Neuronal stem cell (in vitro differentiated cells): ENCODE measurements at regions not wholly inside any gene's neighbourhood (a gene's known extent, or its start where the extent isn't known, plus 50 kb on each side); places are given as distances from the start of the nearest gene placed in this dataset.

ENCODE experiments used
- DNase-seq: peaks from one replicate; pipeline ENCODE4 v3.0.0-alpha.2; 2013; ENCODE audit warnings: low spot score
- H2AFZ ChIP-seq: one replicate; pipeline ENCODE4 v1.6.1; 2013; ENCODE audit warnings: mild to moderate bottlenecking, low read length, inconsistent platforms
- H2AK5ac ChIP-seq: 2 replicates; pipeline ENCODE4 v1.6.1; 2013; ENCODE audit warnings: low read depth, mild to moderate bottlenecking, inconsistent platforms, low read length, moderate library complexity, mixed read lengths
- H2BK120ac ChIP-seq: 2 replicates; pipeline ENCODE4 v1.6.1; 2013; ENCODE audit warnings: low read depth, mild to moderate bottlenecking, inconsistent platforms, low read length, moderate library complexity, mixed read lengths
- H2BK12ac ChIP-seq: one replicate; pipeline ENCODE4 v1.6.1; 2013; ENCODE audit warnings: low read length, inconsistent platforms
- H2BK15ac ChIP-seq: 2 replicates; pipeline ENCODE4 v1.6.1; 2013; ENCODE audit warnings: mild to moderate bottlenecking, low read length, inconsistent platforms, mixed read lengths
- H2BK5ac ChIP-seq: one replicate; pipeline ENCODE4 v1.6.1; 2013; ENCODE audit warnings: inconsistent platforms, mild to moderate bottlenecking, low read length, moderate library complexity
- H3K14ac ChIP-seq: one replicate; pipeline ENCODE4 v1.6.1; 2013; ENCODE audit warnings: low read length, inconsistent platforms
- H3K18ac ChIP-seq: 2 replicates; pipeline ENCODE4 v1.6.1; 2013; ENCODE audit warnings: low read length, inconsistent platforms
- H3K23ac ChIP-seq: 2 replicates; pipeline ENCODE4 v1.6.1; 2013; ENCODE audit warnings: low read depth, mild to moderate bottlenecking, mixed read lengths, low read length, inconsistent platforms; ENCODE audit not compliant: poor library complexity
- H3K27ac ChIP-seq: replicated peaks from 3 replicates; pipeline ENCODE4 v1.5.1; 2013; ENCODE audit warnings: low read length, inconsistent platforms
- H3K27me3 ChIP-seq, 3 experiments: 2 replicates each; pipeline ENCODE4 v1.6.1; 2013; ENCODE audit warnings: low read length in 3 of 3, mild to moderate bottlenecking in 2 of 3, inconsistent platforms in 1 of 3, low read depth in 1 of 3, mixed read lengths in 1 of 3, moderate library complexity in 1 of 3; ENCODE audit not compliant: control insufficient read depth in 3 of 3, insufficient read depth in 3 of 3
- H3K36me3 ChIP-seq, 2 donors: replicated peaks in 1 of 2; 2 replicates each; pipeline ENCODE4 v1.6.1; 2013; ENCODE audit warnings: low read length in 2 of 2; ENCODE audit not compliant: control insufficient read depth in 2 of 2, insufficient read depth in 2 of 2
- H3K4ac ChIP-seq: 2 replicates; pipeline ENCODE4 v1.6.1; 2013; ENCODE audit warnings: inconsistent platforms, mild to moderate bottlenecking, low read length, moderate library complexity
- H3K4me1 ChIP-seq, 2 donors: 1 replicate in 1 of 2; 2 replicates in 1 of 2; pipeline ENCODE4 v1.6.1; 2013; ENCODE audit warnings: low read length in 2 of 2, low read depth in 1 of 2; ENCODE audit not compliant: control insufficient read depth in 2 of 2, insufficient read depth in 1 of 2
- H3K4me2 ChIP-seq: one replicate; pipeline ENCODE4 v1.6.1; 2013; ENCODE audit warnings: mild to moderate bottlenecking, low read length, inconsistent platforms; ENCODE audit not compliant: insufficient read depth, poor library complexity, severe bottlenecking
- H3K4me3 ChIP-seq, 2 donors: 2 replicates each; pipeline ENCODE4 v1.5.1; 2013; ENCODE audit warnings: low read length in 2 of 2, mild to moderate bottlenecking in 2 of 2, inconsistent platforms in 1 of 2, moderate library complexity in 1 of 2
- H3K79me1 ChIP-seq: one replicate; pipeline ENCODE4 v1.6.1; 2013; ENCODE audit warnings: low read depth, mild to moderate bottlenecking, inconsistent platforms, low read length, moderate library complexity
- H3K9ac ChIP-seq: one replicate; pipeline ENCODE4 v1.6.1; 2013; ENCODE audit warnings: mild to moderate bottlenecking, low read depth, low read length, inconsistent platforms; ENCODE audit not compliant: poor library complexity
- H3K9me3 ChIP-seq, 2 donors: replicated peaks in 1 of 2; 2 replicates each; pipeline versions ENCODE3 to v1.6.1; 2013; ENCODE audit warnings: low read length in 2 of 2, mild to moderate bottlenecking in 2 of 2, inconsistent platforms in 1 of 2, low read depth in 1 of 2, mixed read lengths in 1 of 2, moderate library complexity in 1 of 2; ENCODE audit not compliant: control insufficient read depth in 2 of 2, insufficient read depth in 1 of 2
- H4K8ac ChIP-seq: one replicate; pipeline ENCODE4 v1.6.1; 2013; ENCODE audit warnings: low read depth, mild to moderate bottlenecking, inconsistent platforms, low read length, moderate library complexity
- H4K91ac ChIP-seq: one replicate; pipeline ENCODE4 v1.6.1; 2013; ENCODE audit warnings: low read length, low read depth, mild to moderate bottlenecking, inconsistent platforms; ENCODE audit not compliant: poor library complexity
- WGBS, 2 donors: extraction: QIAGEN DNeasy Blood & Tissue Kit; methylation state at CpG; one replicate each; pipeline ENCODE4 v1.1.7; 2013; ENCODE audit warnings: missing lambda C conversion rate in 2 of 2, mixed read lengths in 1 of 2; ENCODE audit not compliant: insufficient read length in 2 of 2, insufficient replicate concordance in 1 of 2; ENCODE audit errors: extremely low coverage in 2 of 2; 5-methylcytosine and 5-hydroxymethylcytosine counted together

GRCh38 chr2:181255651-181256050 lies 201.5 kb upstream of the ITGA4 start:
- Histone ChIP-seq H3K36me3 (no peaks in the 10 kb centered on the region), H3K4ac (no peak overlapping the region)

GRCh38 chr2:181258720-181259119 lies 198.5 kb upstream of the ITGA4 start:
- Histone ChIP-seq H3K79me1 (no peaks in the 10 kb centered on the region), H3K36me3 (no peaks in the 10 kb centered on the region), H3K27me3 (no peaks in the 10 kb centered on the region), H2BK12ac (no peak overlapping the region), H2AK5ac (no peak overlapping the region), H3K14ac (no peak overlapping the region), H3K23ac (no peak overlapping the region), H3K4me3 (no peak overlapping the region), H2BK15ac (no peak overlapping the region), H2AFZ (no peak overlapping the region), H3K9me3 (no peaks in the 10 kb centered on the region), H4K8ac (no peak overlapping the region), H3K4me1 (no peaks in the 10 kb centered on the region), H3K9ac (no peak overlapping the region), H3K27ac (no peak overlapping the region), H3K4ac (no peak overlapping the region), H2BK5ac (no peak overlapping the region), H2BK120ac (no peak overlapping the region), H3K4me2 (no peak overlapping the region), H4K91ac (no peak overlapping the region), H3K18ac (no peak overlapping the region)
- no CpG with 5 or more reads among the region's 2 CpGs for WGBS, 2 donors
- no peak for DNase-seq

More at GRCh38 chr2:181255651-181256050, 201.5 kb upstream of the ITGA4 start:
- H3K4me1 ChIP-seq = no peaks in the 10 kb centered on the region
- no peak overlapping the region for H3K27ac ChIP-seq
- no peak overlapping the region for H2BK12ac ChIP-seq
- no peak overlapping the region for H3K9ac ChIP-seq
- no peak overlapping the region for H2BK15ac ChIP-seq
- H2BK5ac ChIP-seq = no peak overlapping the region
- H4K91ac ChIP-seq = no peak overlapping the region
- DNase-seq = no peak
- H3K14ac ChIP-seq = no peak overlapping the region
- no peak overlapping the region for H3K4me2 ChIP-seq
- no peak overlapping the region for H4K8ac ChIP-seq
- no peaks in the 10 kb centered on the region for H3K9me3 ChIP-seq
- no peaks in the 10 kb centered on the region for H3K79me1 ChIP-seq
- no peak overlapping the region for H3K4me3 ChIP-seq
- H2AFZ ChIP-seq = no peak overlapping the region
- no peak overlapping the region for H2AK5ac ChIP-seq
- H2BK120ac ChIP-seq = no peak overlapping the region
- no peak overlapping the region for H3K23ac ChIP-seq
- no peak overlapping the region for H3K18ac ChIP-seq
- H3K27me3 ChIP-seq = no peaks in the 10 kb centered on the region
- WGBS, 2 donors = no CpG with 5 or more reads among the region's 1 CpG

GRCh38 chr2:181262782-181263181 lies 194.4 kb upstream of the ITGA4 start:
- H4K8ac ChIP-seq = no peak overlapping the region
- H3K4me3 ChIP-seq = no peak overlapping the region
- H3K23ac ChIP-seq = no peak overlapping the region
- no peak overlapping the region for H2BK12ac ChIP-seq
- H3K9me3 ChIP-seq = no peaks in the 10 kb centered on the region
- no peak overlapping the region for H2BK5ac ChIP-seq
- H3K18ac ChIP-seq = no peak overlapping the region
- H3K27ac ChIP-seq = no peak overlapping the region
- no peaks in the 10 kb centered on the region for H3K79me1 ChIP-seq
- no peaks in the 10 kb centered on the region for H3K4me1 ChIP-seq
- no peak for DNase-seq
- no peaks in the 10 kb centered on the region for H3K27me3 ChIP-seq
- no peak overlapping the region for H3K4ac ChIP-seq
- no peak overlapping the region for H2BK15ac ChIP-seq
- H2AK5ac ChIP-seq = no peak overlapping the region
- no peak overlapping the region for H2BK120ac ChIP-seq
- no peaks in the 10 kb centered on the region for H3K36me3 ChIP-seq
- no peak overlapping the region for H3K9ac ChIP-seq
- H3K14ac ChIP-seq = no peak overlapping the region
- H2AFZ ChIP-seq = no peak overlapping the region
- H3K4me2 ChIP-seq = no peak overlapping the region
- H4K91ac ChIP-seq = no peak overlapping the region

- no peak overlapping the region for H2BK5ac ChIP-seq
- peak; percentile 26 for DNase-seq
- no peak overlapping the region for H3K4ac ChIP-seq
- H2BK12ac ChIP-seq = no peak overlapping the region
- H3K4me1 ChIP-seq = no peaks in the 10 kb centered on the region
- H3K23ac ChIP-seq = no peak overlapping the region
- no peaks in the 10 kb centered on the region for H3K36me3 ChIP-seq
- no peaks in the 10 kb centered on the region for H3K27me3 ChIP-seq
- H2AFZ ChIP-seq = no peak overlapping the region
- no CpG with 5 or more reads among the region's 1 CpG for WGBS, 2 donors
- no peak overlapping the region for H3K27ac ChIP-seq
- no peak overlapping the region for H4K8ac ChIP-seq
- H4K91ac ChIP-seq = no peak overlapping the region
- no peak overlapping the region for H2AK5ac ChIP-seq
- H3K9me3 ChIP-seq = no peaks in the 10 kb centered on the region
- H3K9ac ChIP-seq = no peak overlapping the region
- no peak overlapping the region for H2BK15ac ChIP-seq
- no peaks in the 10 kb centered on the region for H3K79me1 ChIP-seq
- no peak overlapping the region for H3K4me3 ChIP-seq
- H3K14ac ChIP-seq = no peak overlapping the region
- H3K18ac ChIP-seq = no peak overlapping the region
- no peak overlapping the region for H3K4me2 ChIP-seq
- no peak overlapping the region for H2BK120ac ChIP-seq
These were observed 193.2 kb upstream of the ITGA4 start for GRCh38 chr2:181264001-181264400.
